GM19239 (cell line): ENCODE measurements at regions not wholly inside any gene's neighbourhood (a gene's known extent, or its start where the extent isn't known, plus 50 kb on each side); places are given as distances from the start of the nearest gene placed in this dataset.

Experiments used
- DNase-seq: peaks from one replicate; pipeline ENCODE4 v3.0.0; 2011; ENCODE audit warnings: low spot score; ENCODE audit not compliant: insufficient read length
- FAIRE-seq: peaks from 2 replicates; lab custom pipeline; 2011; peaks lifted over from hg19 to GRCh38; lab: Jason Lieb, UNC

DNA sequence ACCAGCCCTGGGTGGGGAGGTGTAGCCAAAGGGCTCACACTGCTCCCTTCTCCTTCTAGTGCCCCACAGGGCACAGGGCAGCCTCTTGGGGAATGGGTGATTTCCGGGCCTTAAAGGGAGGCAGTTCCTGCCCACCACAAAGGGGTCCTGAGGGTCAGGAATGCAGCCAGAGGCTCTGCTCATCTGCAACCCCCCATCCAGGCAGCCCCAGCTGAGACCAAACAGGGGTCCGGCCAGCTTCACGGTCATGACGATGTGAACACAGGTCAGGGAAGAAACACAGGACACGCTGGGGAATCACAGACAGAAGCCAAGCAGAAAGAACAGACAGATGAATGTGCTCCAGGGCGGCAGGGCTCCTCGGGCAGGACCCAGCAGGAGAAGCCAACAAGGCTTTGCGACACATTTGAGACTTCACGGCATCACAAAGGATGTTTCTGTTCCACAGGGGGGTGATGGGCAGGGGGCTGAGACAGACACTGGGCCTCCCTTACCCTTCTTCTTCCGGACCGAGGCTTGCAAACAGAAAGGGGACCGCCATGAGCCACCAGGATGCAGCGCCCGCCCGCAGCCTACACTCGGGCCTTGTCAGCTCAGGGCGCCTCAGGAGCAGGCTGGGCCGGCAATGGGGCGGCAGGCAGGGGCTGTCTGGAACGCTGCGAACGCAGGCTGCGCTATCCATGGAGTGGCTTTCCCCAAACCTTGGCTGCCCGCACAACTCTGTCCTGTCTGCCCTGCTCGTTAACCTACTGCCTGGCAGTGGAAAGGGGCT is 101.9 kb downstream of the CTTN start:
- FAIRE-seq: no peak
- no peak for DNase-seq

- DNase-seq (no peak), FAIRE-seq (no peak)
These were observed 102.9 kb downstream of the CTTN start for GRCh38 chr11:70501051-70501901.

DNA sequence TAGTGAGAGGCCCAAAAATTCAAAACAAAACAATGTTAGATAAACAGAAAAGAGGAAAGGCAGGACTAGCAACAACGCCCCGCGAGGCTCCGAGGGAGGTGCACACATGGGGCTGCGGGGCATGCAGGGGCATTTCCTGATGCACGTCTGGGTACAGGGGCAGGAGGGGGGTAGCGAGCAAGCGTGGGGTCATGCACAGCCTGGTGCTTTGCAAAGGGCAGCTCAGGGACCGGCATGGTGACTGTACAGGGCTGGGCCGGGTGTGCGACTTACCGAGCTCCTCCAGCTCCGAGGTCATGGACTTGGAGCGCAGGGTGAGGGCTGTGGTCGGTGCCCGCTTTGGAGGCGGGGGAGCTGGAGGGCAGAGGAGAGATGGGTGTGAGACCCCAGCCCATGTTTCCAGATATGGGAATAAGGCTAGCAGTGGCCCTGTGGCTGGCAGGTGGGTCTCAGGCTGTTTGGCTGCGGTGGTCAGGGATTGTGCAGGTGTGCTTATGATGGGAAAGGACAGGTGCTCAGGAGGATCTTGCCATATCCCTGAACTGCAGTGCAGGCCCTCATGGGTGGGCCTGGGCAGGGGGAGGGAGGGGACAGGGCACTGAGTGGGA is 103.7 kb downstream of the CTTN start:
- FAIRE-seq (no peak), DNase-seq (no peak)

- no peak for DNase-seq
- FAIRE-seq: no peak
These were observed 104.5 kb downstream of the CTTN start for GRCh38 chr11:70502677-70503467.

DNA sequence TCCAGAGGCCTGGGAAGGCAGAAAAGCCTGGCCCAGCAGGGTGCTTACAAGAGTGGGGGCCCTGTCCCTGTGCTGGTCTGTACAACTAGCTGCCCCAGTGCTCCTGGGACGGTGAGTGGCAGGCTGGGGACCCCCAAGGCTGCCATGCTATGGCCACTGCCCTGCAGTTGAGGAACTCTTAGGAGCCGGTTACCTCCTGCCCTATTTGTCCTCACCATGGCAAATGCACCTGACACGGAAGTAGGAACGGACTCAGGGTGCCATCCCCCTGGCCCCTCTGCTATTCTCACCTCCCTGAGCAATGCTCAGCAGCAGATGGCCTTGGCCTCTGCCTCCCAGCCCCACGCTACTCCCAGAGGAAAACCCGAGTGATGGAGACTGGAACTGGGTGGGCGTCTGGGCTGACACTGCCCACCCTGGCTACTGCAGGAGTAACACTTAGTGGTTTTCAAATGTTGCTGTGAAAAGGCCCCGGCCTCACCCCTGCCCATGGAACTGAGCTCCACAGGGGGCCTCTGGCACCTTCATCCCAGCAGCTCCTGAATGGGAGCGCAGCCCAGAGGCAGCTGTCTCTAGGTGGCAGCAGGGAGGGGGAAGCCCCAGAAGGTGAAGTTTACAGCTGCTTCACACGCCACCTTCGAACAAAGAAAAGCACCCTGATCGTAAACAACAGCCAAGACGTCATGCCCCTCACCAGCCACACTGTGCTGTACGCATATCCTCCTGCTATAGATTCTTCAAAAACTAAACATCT is 105.3 kb downstream of the CTTN start:
- no peak for DNase-seq
- no peak for FAIRE-seq

DNA sequence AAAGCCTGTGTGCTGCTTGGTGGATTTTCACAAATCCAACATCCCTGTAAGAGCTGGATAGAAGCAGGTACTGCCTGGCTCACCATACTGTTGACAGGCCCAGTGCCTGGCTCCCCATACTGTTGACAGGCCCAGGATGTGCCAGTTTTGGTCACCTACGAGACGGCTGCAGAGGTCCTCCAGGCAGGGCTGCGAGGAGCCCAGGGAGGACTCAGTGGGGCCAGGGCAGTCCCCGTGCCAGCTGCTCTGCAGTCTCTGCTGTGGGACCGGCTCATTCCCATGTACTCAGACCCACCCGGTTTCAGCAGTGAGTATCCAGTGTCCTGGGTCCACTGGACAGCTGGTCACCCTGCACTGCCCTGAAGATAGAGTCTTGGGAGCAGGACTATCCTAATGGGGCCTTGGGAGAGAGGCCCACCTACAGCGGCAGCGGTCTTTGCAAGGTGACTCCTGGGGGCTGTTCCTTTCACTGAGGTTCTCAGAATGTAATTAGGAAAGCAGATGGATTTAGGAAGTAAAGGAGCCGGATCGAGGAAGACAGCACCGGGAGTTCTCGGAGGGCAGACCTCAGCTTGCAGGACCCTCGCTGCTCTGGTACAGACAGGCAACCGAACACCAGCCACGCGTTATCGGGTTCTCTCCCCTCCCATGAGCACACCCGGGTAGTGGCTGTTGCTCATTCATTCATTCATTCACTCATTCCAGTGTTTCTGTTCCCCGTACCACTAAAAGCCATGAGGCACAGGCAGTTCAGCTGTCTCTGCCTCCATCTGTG is 106.1 kb downstream of the CTTN start:
- FAIRE-seq (no peak), DNase-seq (no peak)

DNA sequence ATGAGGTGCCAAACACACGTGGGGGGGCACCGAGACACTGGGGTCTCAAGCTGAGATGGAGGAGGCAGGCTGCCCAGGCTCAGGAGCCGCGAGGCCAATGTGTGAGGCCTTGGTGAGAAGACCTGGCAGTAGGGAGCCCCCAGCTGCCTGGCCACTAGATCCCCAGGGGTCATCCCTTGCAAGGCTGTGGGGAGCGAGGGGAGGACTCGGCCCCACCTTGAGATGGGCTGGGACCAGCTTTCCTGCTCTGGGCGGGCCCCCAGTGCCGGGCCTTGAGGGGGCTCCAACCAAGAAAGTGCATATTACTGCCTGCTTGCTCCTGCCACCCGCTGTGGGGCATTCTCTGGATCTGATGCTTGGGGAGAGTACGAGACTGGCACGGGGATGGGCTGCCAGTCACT is 107.0 kb downstream of the CTTN start:
- FAIRE-seq: no peak
- no peak for DNase-seq

- no peak for FAIRE-seq
- DNase-seq: no peak
These were observed 107.7 kb downstream of the CTTN start for GRCh38 chr11:70505761-70506657.

DNA sequence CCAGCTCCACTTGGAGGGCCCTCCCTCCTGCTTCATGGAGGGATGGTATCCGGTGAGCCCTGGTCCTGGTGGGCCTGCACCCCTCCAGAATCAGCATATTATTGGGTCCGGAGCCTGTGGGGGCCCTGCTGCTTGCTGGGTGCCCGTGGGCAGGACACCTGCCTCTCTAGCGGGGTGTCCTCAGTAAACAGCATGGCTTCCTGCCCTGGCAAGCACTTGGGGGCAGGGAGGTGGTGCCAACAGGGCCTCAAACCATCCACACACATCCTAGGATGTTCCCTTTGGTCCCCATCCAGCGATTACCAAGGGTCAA is 108.3 kb downstream of the CTTN start:
- FAIRE-seq: no peak
- DNase-seq: no peak

- FAIRE-seq (no peak), DNase-seq (no peak)
These were observed 108.7 kb downstream of the CTTN start for GRCh38 chr11:70506986-70507385.

- DNase-seq (no peak), FAIRE-seq (no peak)
These were observed 109.3 kb downstream of the CTTN start for GRCh38 chr11:70507466-70508230.

DNA sequence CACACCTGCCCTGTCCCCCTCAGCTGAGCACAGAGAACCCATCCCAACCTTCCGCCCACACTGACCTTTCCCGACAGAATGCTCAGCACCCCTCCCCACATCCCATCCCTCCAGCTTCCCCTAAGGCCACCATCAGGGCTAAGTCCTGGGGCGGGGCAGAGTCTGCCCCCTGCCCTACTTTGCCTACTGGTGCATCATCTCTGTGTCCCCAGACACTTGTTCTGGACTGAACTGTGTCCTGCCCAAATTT is 109.8 kb downstream of the CTTN start:
- no peak for DNase-seq
- FAIRE-seq: no peak

DNA sequence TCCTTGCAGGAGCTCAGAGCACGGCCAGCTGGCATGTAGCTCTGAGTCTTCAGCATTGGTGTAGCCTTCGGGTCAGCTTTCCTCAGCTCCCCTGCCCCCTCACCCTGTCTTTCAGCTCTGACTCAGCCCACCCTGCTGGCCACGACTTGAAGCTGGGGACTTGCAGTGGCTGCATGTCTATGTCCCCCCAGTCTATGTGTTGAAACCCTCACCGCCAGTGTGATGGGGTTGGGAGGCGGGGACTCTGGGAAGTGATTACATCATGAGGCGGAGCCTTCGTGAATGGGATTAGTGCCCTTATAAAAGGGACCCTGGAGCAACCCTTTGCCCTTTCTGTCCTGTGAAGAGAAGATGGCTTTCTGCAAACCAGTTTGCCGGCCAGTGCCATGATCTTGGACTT is 111.1 kb downstream of the CTTN start:
- FAIRE-seq (no peak), DNase-seq (no peak)

DNA sequence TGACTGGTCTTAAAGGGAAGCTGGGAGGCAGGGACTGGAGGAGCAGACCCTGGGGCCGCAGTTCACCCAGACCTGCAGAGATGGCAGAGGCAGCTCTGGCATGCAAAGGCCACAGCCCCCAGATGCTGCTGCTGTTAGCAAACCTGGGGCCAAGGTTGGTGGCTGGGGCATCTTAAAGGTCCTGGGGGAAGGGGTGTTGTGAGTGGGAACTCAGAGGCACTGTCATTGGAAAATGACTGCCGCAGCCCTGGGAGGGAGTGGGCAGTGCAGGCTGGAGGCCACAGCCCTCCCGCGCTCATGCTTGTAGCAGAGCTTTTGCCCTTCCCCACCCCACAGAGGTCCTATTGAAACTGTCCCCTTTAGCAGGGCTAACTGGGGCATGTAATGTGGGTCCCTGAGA is 111.8 kb downstream of the CTTN start:
- no peak for FAIRE-seq
- DNase-seq: no peak

DNA sequence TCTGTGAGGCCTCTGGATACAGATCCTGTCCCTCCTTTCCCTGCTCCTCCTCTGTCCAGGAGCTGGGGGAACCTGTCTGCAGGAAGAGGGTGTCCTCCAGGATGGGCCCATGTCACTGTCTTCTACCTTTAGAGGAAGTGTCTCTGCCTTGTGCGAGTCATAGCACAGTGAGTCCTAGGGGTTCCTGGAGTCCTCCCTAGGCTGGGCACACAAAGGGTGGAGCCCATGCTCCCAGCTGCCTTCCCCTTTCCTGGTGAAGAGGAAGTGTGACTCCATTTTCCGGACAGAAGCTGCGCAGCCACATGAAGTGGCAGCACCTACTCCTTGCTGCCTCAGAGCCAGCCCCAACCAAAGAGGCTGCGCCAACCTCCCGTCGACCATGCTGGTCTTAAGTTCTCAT is 112.2 kb downstream of the CTTN start:
- DNase-seq (no peak), FAIRE-seq (no peak)

DNA sequence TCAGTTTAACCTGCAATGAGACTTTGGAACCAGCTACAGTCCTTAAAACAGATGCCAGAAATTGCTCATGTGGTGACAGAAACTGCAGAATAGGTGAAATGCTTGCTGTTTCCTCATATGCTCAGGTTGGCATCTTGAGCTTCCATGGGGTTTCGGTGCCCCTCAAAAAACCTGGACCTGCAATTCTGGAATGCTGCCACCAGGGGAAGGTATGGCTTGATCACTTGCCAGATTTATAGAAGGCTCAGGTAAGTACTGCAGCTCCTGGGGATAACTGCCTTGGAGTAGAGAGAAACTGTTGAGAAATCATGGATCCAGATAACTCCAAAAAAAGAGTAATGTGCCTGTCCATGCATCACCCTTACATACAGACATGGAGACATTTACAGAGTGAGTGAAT is 113.0 kb downstream of the CTTN start:
- DNase-seq (no peak), FAIRE-seq (no peak)

- DNase-seq (no peak), FAIRE-seq (no peak)
These were observed 114.4 kb downstream of the CTTN start for GRCh38 chr11:70512716-70513115.

- DNase-seq (no peak), FAIRE-seq (no peak)
These were observed 118.9 kb downstream of the CTTN start for GRCh38 chr11:70517203-70517602.
